Suprapubic skin (tissue), 4 donors: ENCODE measurements at regions not wholly inside any gene's neighbourhood (a gene's known extent, or its start where the extent isn't known, plus 50 kb on each side); places are given as distances from the start of the nearest gene placed in this dataset.

Source experiments
- DNase-seq, 2 donors: peaks; one replicate each; pipeline ENCODE4 v3.0.0-alpha.2; 2019; ENCODE audit warnings: low spot score in 2 of 2
- H3K27ac ChIP-seq: fragments of 200-600 bp; sonication (generic); one replicate; pipeline ENCODE4 v1.5.1; 2019
- H3K27me3 ChIP-seq: fragments of 200-600 bp; sonication (generic); one replicate; pipeline ENCODE4 v1.5.1; 2019
- H3K36me3 ChIP-seq: fragments of 200-600 bp; sonication (generic); one replicate; pipeline ENCODE4 v1.5.1; 2019
- H3K4me1 ChIP-seq: fragments of 200-600 bp; sonication (generic); one replicate; pipeline ENCODE4 v1.5.1; 2019
- H3K4me3 ChIP-seq: fragments of 200-600 bp; sonication (generic); one replicate; pipeline ENCODE4 v1.5.1; 2019; ENCODE audit warnings: mild to moderate bottlenecking
- H3K9me3 ChIP-seq: fragments of 200-600 bp; sonication (generic); one replicate; pipeline ENCODE4 v1.5.1; 2019
- CTCF ChIP-seq, 2 donors: fragments of 200-600 bp in 1 of 2; fragments of 450-650 bp in 1 of 2; sonication (generic) in 1 of 2; IDR thresholded peaks; one replicate each; pipeline ENCODE4 v1.5.1; 2016 to 2019; ENCODE audit warnings: antibody characterized with exemption in 2 of 2, mild to moderate bottlenecking in 1 of 2, moderate library complexity in 1 of 2
- EP300 ChIP-seq: sonication (generic); formaldehyde crosslinking; IDR thresholded peaks from one replicate; pipeline ENCODE4 v1.6.1; 2017; ENCODE audit warnings: antibody characterized with exemption
- POLR2A ChIP-seq, 2 donors: fragments of 450-650 bp; IDR thresholded peaks; one replicate each; pipeline ENCODE4 v1.6.1; 2017; ENCODE audit warnings: antibody characterized with exemption in 2 of 2, mild to moderate bottlenecking in 2 of 2, moderate library complexity in 2 of 2
- POLR2AphosphoS5 ChIP-seq, 3 donors: sonication (generic); formaldehyde crosslinking; IDR thresholded peaks; one replicate each; pipeline ENCODE4 v1.6.1; 2017; ENCODE audit warnings: antibody characterized with exemption in 3 of 3
- WGBS: methylation state at CpG from one replicate; pipeline ENCODE4 v1.1.5; 2018; 5-methylcytosine and 5-hydroxymethylcytosine counted together

GRCh38 chr3:106214641-106215040 is 345.8 kb upstream of the CBLB start:
- no peak for TF ChIP-seq POLR2A (IDR thresholded peaks at IDR 0.05)
- TF ChIP-seq CTCF (IDR thresholded peaks at IDR 0.05) = no peak
- no peak for TF ChIP-seq POLR2AphosphoS5 (IDR thresholded peaks at IDR 0.05)
- Histone ChIP-seq H3K9me3 (peaks cover 3% of the 10 kb centered on the region), H3K36me3 (no peaks in the 10 kb centered on the region), H3K4me1 (no peaks in the 10 kb centered on the region), H3K27ac (no peak overlapping the region), H3K4me3 (no peak overlapping the region), H3K27me3 (no peaks in the 10 kb centered on the region)
- DNase-seq = no peak
- 94% methylated on average over 4 of the region's 4 CpGs for WGBS

GRCh38 chr3:106215047-106215446 is 346.2 kb upstream of the CBLB start:
- TF ChIP-seq EP300 (no peak), POLR2A (IDR thresholded peaks at IDR 0.05) (no peak), CTCF (IDR thresholded peaks at IDR 0.05) (no peak), POLR2AphosphoS5 (IDR thresholded peaks at IDR 0.05) (no peak)
- DNase-seq = no peak
- no peaks in the 10 kb centered on the region for H3K27me3 ChIP-seq
- H3K4me1 ChIP-seq = no peaks in the 10 kb centered on the region
- H3K36me3 ChIP-seq = no peaks in the 10 kb centered on the region
- WGBS = 83% methylated on average over 1 of the region's 1 CpG
- no peak overlapping the region for H3K27ac ChIP-seq
- no peak overlapping the region for H3K4me3 ChIP-seq
- peaks cover 5% of the 10 kb centered on the region for H3K9me3 ChIP-seq

- no peak for DNase-seq
- Histone ChIP-seq H3K9me3 (peaks cover 5% of the 10 kb centered on the region), H3K27me3 (no peaks in the 10 kb centered on the region), H3K4me3 (no peak overlapping the region), H3K4me1 (no peaks in the 10 kb centered on the region), H3K36me3 (no peaks in the 10 kb centered on the region), H3K27ac (no peak overlapping the region)
- TF ChIP-seq EP300 (no peak), POLR2AphosphoS5 (IDR thresholded peaks at IDR 0.05) (no peak), POLR2A (IDR thresholded peaks at IDR 0.05) (no peak), CTCF (IDR thresholded peaks at IDR 0.05) (no peak)
- WGBS = 94% methylated on average over 2 of the region's 2 CpGs
Measured at GRCh38 chr3:106217745-106218144, 348.9 kb upstream of the CBLB start.

GRCh38 chr3:106227068-106227467 is 358.3 kb upstream of the CBLB start:
- Histone ChIP-seq H3K27me3 (no peaks in the 10 kb centered on the region), H3K4me3 (no peak overlapping the region), H3K36me3 (no peaks in the 10 kb centered on the region), H3K4me1 (no peaks in the 10 kb centered on the region), H3K9me3 (no peaks in the 10 kb centered on the region), H3K27ac (no peak overlapping the region)
- WGBS = 94% methylated on average over 3 of the region's 3 CpGs
- TF ChIP-seq POLR2AphosphoS5 (IDR thresholded peaks at IDR 0.05) (no peak), CTCF (IDR thresholded peaks at IDR 0.05) (no peak), EP300 (no peak), POLR2A (IDR thresholded peaks at IDR 0.05) (no peak)
- DNase-seq = no peak

- Histone ChIP-seq H3K36me3 (no peaks in the 10 kb centered on the region), H3K4me1 (no peaks in the 10 kb centered on the region), H3K4me3 (no peak overlapping the region), H3K27me3 (no peaks in the 10 kb centered on the region), H3K9me3 (no peaks in the 10 kb centered on the region), H3K27ac (no peak overlapping the region)
- no peak for TF ChIP-seq CTCF (IDR thresholded peaks at IDR 0.05)
- no peak for TF ChIP-seq POLR2AphosphoS5 (IDR thresholded peaks at IDR 0.05)
- TF ChIP-seq POLR2A (IDR thresholded peaks at IDR 0.05) = no peak
- no peak for TF ChIP-seq EP300
- no peak for DNase-seq
- WGBS = 67% methylated on average over 2 of the region's 2 CpGs
Measured at GRCh38 chr3:106228271-106228670, 359.5 kb upstream of the CBLB start.
